Thyroid gland (tissue), 4 donors: ENCODE measurements at regions not wholly inside any gene's neighbourhood (a gene's known extent, or its start where the extent isn't known, plus 50 kb on each side); places are given as distances from the start of the nearest gene placed in this dataset.

Source experiments
- DNase-seq, 2 donors: peaks; one replicate each; pipeline ENCODE4 v3.0.0-alpha.2; 2019
- H3K27ac ChIP-seq, 3 donors: fragments of 200-600 bp; sonication (generic); 1 replicate in 2 of 3; 2 replicates in 1 of 3; pipeline ENCODE4 v1.5.1; 2016 to 2019; ENCODE audit warnings: mild to moderate bottlenecking in 1 of 3, moderate library complexity in 1 of 3
- H3K27me3 ChIP-seq: fragments of 200-600 bp; sonication (generic); one replicate; pipeline ENCODE4 v1.5.1; 2019
- H3K36me3 ChIP-seq, 2 donors: fragments of 200-600 bp; sonication (generic); one replicate each; pipeline ENCODE4 v1.5.1; 2016 to 2019
- H3K4me1 ChIP-seq, 2 donors: fragments of 200-600 bp; sonication (generic); one replicate each; pipeline ENCODE4 v1.5.1; 2017 to 2019
- H3K4me3 ChIP-seq, 3 donors: fragments of 200-600 bp; sonication (generic); replicated peaks in 1 of 3; 1 replicate in 2 of 3; 2 replicates in 1 of 3; pipeline ENCODE4 v1.5.1; 2016; ENCODE audit warnings: mild to moderate bottlenecking in 1 of 3
- H3K9me3 ChIP-seq: fragments of 200-600 bp; sonication (generic); one replicate; pipeline ENCODE4 v1.5.1; 2017
- POLR2A ChIP-seq, 2 donors: fragments of 450-650 bp; IDR thresholded peaks; one replicate each; pipeline ENCODE4 v1.6.1; 2017; ENCODE audit warnings: antibody characterized with exemption in 2 of 2, mild to moderate bottlenecking in 2 of 2, moderate library complexity in 1 of 2
- WGBS, 2 donors: methylation state at CpG; one replicate each; pipeline ENCODE4 v1.1.5; 2017; 5-methylcytosine and 5-hydroxymethylcytosine counted together
- intact Hi-C: fragments of 100-400 bp; cut with DNase I; formaldehyde crosslinking; loops from one replicate; pipeline ENCODE4 v1.15.1; 2023
- TF ChIP-seq, protein P1 (sequence below), 6 experiments: fragments of 200-600 bp in 3 of 6; fragments of 450-650 bp in 3 of 6; sonication (generic) in 3 of 6; IDR thresholded peaks; one replicate each; pipeline ENCODE4 v1.5.1; 2016 to 2019; ENCODE audit warnings: antibody characterized with exemption in 6 of 6, mild to moderate bottlenecking in 2 of 6, inconsistent platforms in 1 of 6, moderate library complexity in 1 of 6

DNA sequence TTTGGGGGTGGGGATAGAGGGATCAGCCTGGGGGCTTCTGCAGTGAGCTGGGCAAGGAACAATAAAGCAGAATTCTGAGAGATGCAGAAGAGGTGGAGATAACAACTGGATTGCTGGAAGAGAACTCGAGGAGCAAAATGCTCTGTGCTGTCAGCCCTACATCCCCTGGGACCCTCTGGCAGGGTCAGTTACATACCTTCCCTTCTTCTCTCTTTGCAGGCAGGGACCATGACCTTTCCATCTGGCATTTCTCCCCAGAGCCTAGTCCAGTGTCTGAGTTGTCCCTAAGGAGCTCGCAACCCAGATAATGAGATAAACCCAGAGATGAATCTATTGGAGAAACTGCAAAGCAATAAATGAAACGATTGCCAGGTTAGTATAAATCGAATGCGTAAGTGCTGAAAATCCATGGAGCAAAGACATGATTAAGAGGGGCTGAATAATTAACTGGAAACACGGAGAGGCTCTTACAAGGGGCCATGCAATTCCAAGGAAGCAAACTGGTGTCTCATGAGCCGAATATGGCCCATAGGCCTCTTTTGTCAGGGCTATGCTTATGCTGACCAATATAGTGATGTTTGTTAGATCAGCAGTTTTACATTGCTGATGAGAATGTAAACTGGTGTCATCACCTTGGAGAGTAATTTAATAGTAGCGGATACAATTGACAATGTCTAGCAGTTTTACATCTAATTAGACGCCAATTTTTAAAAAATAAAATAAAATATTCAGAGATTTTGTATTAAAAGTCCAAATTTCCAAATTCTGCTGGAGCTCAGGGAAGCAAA lies 129.4 kb upstream of the IRX5 start:
- Histone ChIP-seq H3K9me3 (no peaks in the 10 kb centered on the region), H3K4me3 (no peak overlapping the region), H3K4me1 (no peaks in the 10 kb centered on the region), H3K27me3 (no peaks in the 10 kb centered on the region), H3K27ac (no peak overlapping the region), H3K36me3 (no peaks in the 10 kb centered on the region)
- intact Hi-C loops = no loop called here
- no peak for DNase-seq
- WGBS, 2 donors = 87 to 91% methylated on average over 9 of the region's 9 CpGs
- TF ChIP-seq, protein P1, sequence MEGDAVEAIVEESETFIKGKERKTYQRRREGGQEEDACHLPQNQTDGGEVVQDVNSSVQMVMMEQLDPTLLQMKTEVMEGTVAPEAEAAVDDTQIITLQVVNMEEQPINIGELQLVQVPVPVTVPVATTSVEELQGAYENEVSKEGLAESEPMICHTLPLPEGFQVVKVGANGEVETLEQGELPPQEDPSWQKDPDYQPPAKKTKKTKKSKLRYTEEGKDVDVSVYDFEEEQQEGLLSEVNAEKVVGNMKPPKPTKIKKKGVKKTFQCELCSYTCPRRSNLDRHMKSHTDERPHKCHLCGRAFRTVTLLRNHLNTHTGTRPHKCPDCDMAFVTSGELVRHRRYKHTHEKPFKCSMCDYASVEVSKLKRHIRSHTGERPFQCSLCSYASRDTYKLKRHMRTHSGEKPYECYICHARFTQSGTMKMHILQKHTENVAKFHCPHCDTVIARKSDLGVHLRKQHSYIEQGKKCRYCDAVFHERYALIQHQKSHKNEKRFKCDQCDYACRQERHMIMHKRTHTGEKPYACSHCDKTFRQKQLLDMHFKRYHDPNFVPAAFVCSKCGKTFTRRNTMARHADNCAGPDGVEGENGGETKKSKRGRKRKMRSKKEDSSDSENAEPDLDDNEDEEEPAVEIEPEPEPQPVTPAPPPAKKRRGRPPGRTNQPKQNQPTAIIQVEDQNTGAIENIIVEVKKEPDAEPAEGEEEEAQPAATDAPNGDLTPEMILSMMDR (IDR thresholded peaks at IDR 0.05) = no peak
- TF ChIP-seq POLR2A (IDR thresholded peaks at IDR 0.05) = no peak

DNA sequence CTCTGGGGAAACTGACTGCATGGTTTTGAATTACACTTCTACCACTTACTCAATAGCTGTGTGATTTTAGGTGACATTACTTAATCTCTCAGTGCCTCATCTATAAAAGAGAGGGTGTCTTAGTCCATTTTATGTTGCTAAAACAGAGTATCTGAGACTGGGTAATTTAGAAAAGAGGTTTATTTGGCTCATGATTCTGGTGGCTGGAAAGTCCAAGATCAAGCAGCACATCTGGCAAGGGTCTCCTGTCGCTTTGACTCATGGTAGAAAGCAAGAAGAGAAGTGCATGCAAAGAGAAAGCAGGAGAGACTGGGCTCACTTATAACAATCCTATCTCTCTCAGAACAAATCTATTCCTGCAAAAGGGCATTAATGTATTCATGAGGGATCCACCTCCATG lies 132.4 kb upstream of the IRX5 start:
- H3K4me3 ChIP-seq = no peak overlapping the region
- WGBS, 2 donors = 94 to 100% methylated on average over 1 of the region's 1 CpG
- H3K9me3 ChIP-seq = no peaks in the 10 kb centered on the region
- intact Hi-C loops = no loop called here
- TF ChIP-seq, protein P1 (IDR thresholded peaks at IDR 0.05) = no peak
- no peak for TF ChIP-seq POLR2A (IDR thresholded peaks at IDR 0.05)
- no peaks in the 10 kb centered on the region for H3K27me3 ChIP-seq
- no peaks in the 10 kb centered on the region for H3K4me1 ChIP-seq
- no peak for DNase-seq
- H3K36me3 ChIP-seq = no peaks in the 10 kb centered on the region
- H3K27ac ChIP-seq = no peak overlapping the region

DNA sequence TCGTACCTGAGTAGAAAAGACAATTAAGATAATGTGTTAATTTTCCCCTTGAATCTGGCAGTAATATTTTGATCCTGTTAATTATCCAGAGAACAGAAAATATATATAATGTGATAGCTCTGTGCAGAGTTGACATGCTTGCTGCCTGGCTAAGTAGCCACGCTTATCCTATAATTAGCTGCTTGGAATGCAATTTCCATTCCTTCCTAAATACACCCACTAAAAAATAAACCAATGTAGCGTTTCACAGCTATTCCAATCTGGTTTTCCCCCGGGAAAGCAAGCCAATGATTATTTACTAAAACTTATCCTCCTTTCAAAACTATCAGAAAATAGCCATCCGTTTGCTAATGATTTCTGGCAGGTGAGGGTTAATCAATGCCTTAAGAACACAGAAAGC lies 134.5 kb upstream of the IRX5 start:
- no peaks in the 10 kb centered on the region for H3K36me3 ChIP-seq
- DNase-seq = no peak
- no peaks in the 10 kb centered on the region for H3K9me3 ChIP-seq
- 61 to 68% methylated on average over 5 of the region's 5 CpGs for WGBS, 2 donors
- no peak for TF ChIP-seq POLR2A (IDR thresholded peaks at IDR 0.05)
- TF ChIP-seq, protein P1 (IDR thresholded peaks at IDR 0.05) = no peak
- H3K4me1 ChIP-seq = no peaks in the 10 kb centered on the region
- no peak overlapping the region for H3K4me3 ChIP-seq
- intact Hi-C loops = no loop called here
- H3K27me3 ChIP-seq = no peaks in the 10 kb centered on the region
- H3K27ac ChIP-seq = no peak overlapping the region

DNA sequence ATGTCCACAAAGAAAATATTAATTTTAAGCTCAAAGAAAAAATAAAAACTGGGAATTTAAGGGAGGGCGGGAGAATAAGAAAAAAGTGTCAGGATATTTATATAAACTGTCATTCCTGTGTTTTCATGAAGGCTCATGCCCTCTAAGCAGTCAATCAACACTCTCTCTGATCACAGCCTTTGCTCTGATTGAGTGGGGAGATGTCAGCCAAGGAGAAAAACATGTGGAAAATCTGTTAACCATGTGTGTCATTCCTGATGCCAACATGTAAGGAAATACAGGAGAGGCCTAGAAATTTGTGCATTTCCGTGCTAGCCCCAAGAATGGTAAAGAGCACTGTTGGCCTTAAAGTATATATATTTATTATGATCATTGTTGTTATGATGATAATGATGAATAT lies 137.9 kb upstream of the IRX5 start:
- H3K27ac ChIP-seq = no peak overlapping the region
- no peaks in the 10 kb centered on the region for H3K27me3 ChIP-seq
- no peak for DNase-seq
- H3K9me3 ChIP-seq = no peaks in the 10 kb centered on the region
- H3K4me3 ChIP-seq = no peak overlapping the region
- intact Hi-C loops = no loop called here
- 81 to 83% methylated on average over 2 of the region's 2 CpGs for WGBS, 2 donors
- H3K36me3 ChIP-seq = no peaks in the 10 kb centered on the region
- H3K4me1 ChIP-seq = no peaks in the 10 kb centered on the region
- TF ChIP-seq, protein P1 (IDR thresholded peaks at IDR 0.05) = no peak
- TF ChIP-seq POLR2A (IDR thresholded peaks at IDR 0.05) = no peak

DNA sequence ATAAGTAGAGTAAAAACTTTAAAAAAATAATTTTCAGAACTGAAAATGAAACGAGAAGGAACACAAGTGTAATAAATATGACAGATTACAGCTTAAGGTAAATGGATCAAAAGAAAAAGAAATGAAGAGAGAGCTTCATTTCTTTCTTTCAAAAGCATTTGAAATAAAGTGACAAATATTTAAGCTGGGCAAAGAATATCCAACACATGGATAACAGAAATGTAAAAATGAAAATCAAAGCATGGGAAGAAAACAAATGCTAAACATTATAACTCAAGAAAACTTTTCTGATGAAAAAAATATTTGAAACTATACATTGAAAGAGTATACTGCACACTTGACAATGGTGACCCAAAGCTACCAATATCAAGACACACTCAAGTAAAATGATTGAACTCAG lies 143.6 kb upstream of the IRX5 start:
- Histone ChIP-seq H3K27me3 (no peaks in the 10 kb centered on the region), H3K4me3 (no peak overlapping the region), H3K4me1 (no peaks in the 10 kb centered on the region), H3K27ac (no peak overlapping the region), H3K36me3 (no peaks in the 10 kb centered on the region), H3K9me3 (no peaks in the 10 kb centered on the region)
- WGBS, 2 donors = 82 to 87% methylated on average over 1 of the region's 1 CpG
- intact Hi-C loops = no loop called here
- no peak for DNase-seq
- TF ChIP-seq POLR2A (IDR thresholded peaks at IDR 0.05) = no peak
- TF ChIP-seq, protein P1 (IDR thresholded peaks at IDR 0.05) = no peak
